ENCODE measurements at regions not wholly inside any gene's neighbourhood (a gene's known extent, or its start where the extent isn't known, plus 50 kb on each side); places are given as distances from the start of the nearest gene placed in this dataset.
A peak's percentile ranks its signal among the peaks of the same experiment; 100 is the strongest.

GRCh38 chr11:91082255-91082654 is 859.4 kb upstream of the CHORDC1 start:
- no peak for TF ChIP-seq CTCF (IDR thresholded peaks at IDR 0.05)
- peaks cover 17% of the 10 kb centered on the region for H3K4me1 Mint-ChIP-seq (ENCODE audit: low read depth)
- H3K9me3 Mint-ChIP-seq (ENCODE audit: low read depth) = no peaks in the 10 kb centered on the region
- no peaks in the 10 kb centered on the region for H3K36me3 Mint-ChIP-seq (ENCODE audit: low read depth)
- no peak for DNase-seq (ENCODE audit: low spot score)
- no peak overlapping the region for H3K4me3 Mint-ChIP-seq (ENCODE audit: unreplicated experiment)
- H3K27ac Mint-ChIP-seq (ENCODE audit: unreplicated experiment) = no peak overlapping the region
- H3K27me3 Mint-ChIP-seq (ENCODE audit: low read depth) = no peaks in the 10 kb centered on the region

- H3K27ac Mint-ChIP-seq (ENCODE audit: unreplicated experiment) = peak overlapping the region; percentile 78
- H3K4me3 Mint-ChIP-seq (ENCODE audit: unreplicated experiment) = no peak overlapping the region
- H3K36me3 Mint-ChIP-seq (ENCODE audit: low read depth) = no peaks in the 10 kb centered on the region
- H3K4me1 Mint-ChIP-seq (ENCODE audit: low read depth) = peaks cover 17% of the 10 kb centered on the region
- H3K9me3 Mint-ChIP-seq (ENCODE audit: low read depth) = no peaks in the 10 kb centered on the region
- no peak for TF ChIP-seq CTCF (IDR thresholded peaks at IDR 0.05)
- DNase-seq (ENCODE audit: low spot score) = no peak
- H3K27me3 Mint-ChIP-seq (ENCODE audit: low read depth) = no peaks in the 10 kb centered on the region
These were observed 858.7 kb upstream of the CHORDC1 start for GRCh38 chr11:91081440-91082043.

GRCh38 chr11:91078221-91078620 is 855.4 kb upstream of the CHORDC1 start:
- no peak for DNase-seq (ENCODE audit: low spot score)
- Mint-ChIP-seq H3K27me3 (ENCODE audit: low read depth) (no peaks in the 10 kb centered on the region), H3K9me3 (ENCODE audit: low read depth) (no peaks in the 10 kb centered on the region), H3K27ac (ENCODE audit: unreplicated experiment) (no peak overlapping the region), H3K4me1 (ENCODE audit: low read depth) (peaks cover 12% of the 10 kb centered on the region), H3K4me3 (ENCODE audit: unreplicated experiment) (no peak overlapping the region), H3K36me3 (ENCODE audit: low read depth) (no peaks in the 10 kb centered on the region)
- TF ChIP-seq CTCF (IDR thresholded peaks at IDR 0.05) = no peak

- no peak overlapping the region for H3K27ac Mint-ChIP-seq (ENCODE audit: unreplicated experiment)
- no peak overlapping the region for H3K4me3 Mint-ChIP-seq (ENCODE audit: unreplicated experiment)
- H3K9me3 Mint-ChIP-seq (ENCODE audit: low read depth) = peaks cover 4% of the 10 kb centered on the region
- no peak for DNase-seq (ENCODE audit: low spot score)
- H3K27me3 Mint-ChIP-seq (ENCODE audit: low read depth) = no peaks in the 10 kb centered on the region
- no peak for TF ChIP-seq CTCF (IDR thresholded peaks at IDR 0.05)
- no peaks in the 10 kb centered on the region for H3K36me3 Mint-ChIP-seq (ENCODE audit: low read depth)
- H3K4me1 Mint-ChIP-seq (ENCODE audit: low read depth) = peaks cover 3% of the 10 kb centered on the region
These were observed 852.3 kb upstream of the CHORDC1 start for GRCh38 chr11:91075032-91075695.

- Mint-ChIP-seq H3K36me3 (ENCODE audit: low read depth) (no peaks in the 10 kb centered on the region), H3K4me1 (ENCODE audit: low read depth) (peaks cover 3% of the 10 kb centered on the region), H3K27ac (ENCODE audit: unreplicated experiment) (no peak overlapping the region), H3K27me3 (ENCODE audit: low read depth) (no peaks in the 10 kb centered on the region), H3K4me3 (ENCODE audit: unreplicated experiment) (no peak overlapping the region), H3K9me3 (ENCODE audit: low read depth) (peaks cover 4% of the 10 kb centered on the region)
- TF ChIP-seq CTCF (IDR thresholded peaks at IDR 0.05) = no peak
- DNase-seq (ENCODE audit: low spot score) = no peak
These were observed 844.8 kb upstream of the CHORDC1 start for GRCh38 chr11:91067666-91068065.

Measured in chondrocyte (in vitro differentiated cells).